ENCODE measurements at regions not wholly inside any gene's neighbourhood (a gene's known extent, or its start where the extent isn't known, plus 50 kb on each side); places are given as distances from the start of the nearest gene placed in this dataset.
"Not testable (repeated sequence)": the region's sequence is repeated elsewhere in the genome, so short reads cannot be mapped to it uniquely, and the experiment has no call there.

DNA sequence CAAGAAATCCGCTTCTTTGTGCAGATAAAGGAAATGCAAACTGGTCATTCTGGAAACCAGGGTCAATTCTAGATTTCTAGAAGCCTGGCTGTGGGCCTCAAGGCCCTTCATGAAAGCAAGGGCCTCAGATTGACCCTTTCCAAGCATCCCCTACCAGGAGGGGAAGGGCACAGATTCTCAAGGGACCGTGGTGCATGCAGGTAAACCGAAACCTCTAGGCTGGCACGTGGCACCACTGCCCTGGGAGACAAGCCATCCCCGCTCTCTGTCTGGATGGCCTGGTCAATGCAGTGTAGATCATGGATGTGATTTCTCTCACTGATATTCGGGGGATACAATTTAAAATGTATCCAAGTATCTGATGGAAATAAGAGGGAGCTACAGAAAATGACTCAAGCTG is 69.4 kb downstream of the TOMM20 start:
- intact Hi-C loops (cut with micrococcal nuclease): no loop called here
- peaks cover 4% of the 10 kb centered on the region for H3K9me3 Mint-ChIP-seq
- no peak overlapping the region for H3K4me3 Mint-ChIP-seq
- H3K36me3 Mint-ChIP-seq (ENCODE audit: low read depth): no peaks in the 10 kb centered on the region
- peaks cover 41% of the 10 kb centered on the region for H3K4me1 Mint-ChIP-seq (ENCODE audit: low read depth)
- no peak for DNase-seq (ENCODE audit: low spot score)
- H3K27me3 Mint-ChIP-seq (ENCODE audit: insufficient read depth): no peaks in the 10 kb centered on the region
- H3K27ac Mint-ChIP-seq: no peak overlapping the region

GRCh38 chr1:235058695-235059094 is 69.9 kb downstream of the TOMM20 start:
- H3K4me1 Mint-ChIP-seq (ENCODE audit: low read depth): peaks cover 36% of the 10 kb centered on the region
- intact Hi-C loops (cut with micrococcal nuclease): no loop called here
- peaks cover 5% of the 10 kb centered on the region for H3K9me3 Mint-ChIP-seq
- no peaks in the 10 kb centered on the region for H3K27me3 Mint-ChIP-seq (ENCODE audit: insufficient read depth)
- H3K27ac Mint-ChIP-seq: no peak overlapping the region
- no peaks in the 10 kb centered on the region for H3K36me3 Mint-ChIP-seq (ENCODE audit: low read depth)
- H3K4me3 Mint-ChIP-seq: no peak overlapping the region
- no peak for DNase-seq (ENCODE audit: low spot score)

DNA sequence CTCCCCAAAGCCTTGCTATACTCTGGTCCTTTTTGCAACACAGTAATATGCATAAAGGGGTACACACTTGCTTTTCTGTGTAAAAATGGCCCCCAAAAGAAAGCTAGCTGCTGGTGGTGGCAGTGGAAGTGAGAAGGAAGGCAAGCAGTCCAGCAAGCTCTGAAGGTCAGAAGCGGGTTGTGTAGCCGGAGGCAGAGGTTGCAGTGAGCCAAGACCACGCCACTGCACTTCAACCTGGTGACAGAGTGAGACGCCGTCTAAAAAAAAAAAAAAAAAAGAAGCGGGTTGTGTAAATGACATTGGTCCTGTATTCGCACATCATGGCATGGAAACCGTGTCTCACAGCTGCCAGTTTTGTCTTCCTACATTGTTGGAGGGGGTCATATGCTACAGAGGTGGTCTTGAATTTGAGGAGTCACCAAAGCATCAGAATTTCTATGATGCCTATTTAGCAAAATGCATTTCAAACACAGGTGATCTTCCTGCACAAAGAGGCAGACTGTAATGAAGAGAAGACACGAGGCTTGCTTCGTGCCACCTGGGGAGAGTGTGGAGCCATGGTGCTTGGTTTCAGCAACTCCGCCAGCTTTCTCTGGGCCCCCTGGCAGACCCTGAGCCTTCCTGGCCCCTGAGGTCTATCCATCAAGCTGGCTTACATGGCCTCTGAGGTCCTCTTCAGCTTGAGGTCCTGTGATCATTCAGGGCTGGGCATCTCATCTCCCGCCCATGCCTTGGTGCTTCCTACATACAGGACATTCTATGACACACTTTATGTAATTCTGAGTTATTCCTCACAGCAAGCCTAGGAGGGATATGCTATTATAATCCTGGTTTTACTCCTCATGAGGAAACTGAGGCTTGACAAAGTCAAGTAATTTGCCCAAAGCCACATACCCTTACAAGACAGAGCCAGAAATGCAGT is 71.0 kb downstream of the TOMM20 start:
- intact Hi-C loops (cut with micrococcal nuclease): no loop called here
- peaks cover 5% of the 10 kb centered on the region for H3K9me3 Mint-ChIP-seq
- no peaks in the 10 kb centered on the region for H3K27me3 Mint-ChIP-seq (ENCODE audit: insufficient read depth)
- peaks cover 31% of the 10 kb centered on the region for H3K4me1 Mint-ChIP-seq (ENCODE audit: low read depth)
- DNase-seq (ENCODE audit: low spot score): no peak
- no peak overlapping the region for H3K27ac Mint-ChIP-seq
- H3K36me3 Mint-ChIP-seq (ENCODE audit: low read depth): no peaks in the 10 kb centered on the region
- H3K4me3 Mint-ChIP-seq: no peak overlapping the region

DNA sequence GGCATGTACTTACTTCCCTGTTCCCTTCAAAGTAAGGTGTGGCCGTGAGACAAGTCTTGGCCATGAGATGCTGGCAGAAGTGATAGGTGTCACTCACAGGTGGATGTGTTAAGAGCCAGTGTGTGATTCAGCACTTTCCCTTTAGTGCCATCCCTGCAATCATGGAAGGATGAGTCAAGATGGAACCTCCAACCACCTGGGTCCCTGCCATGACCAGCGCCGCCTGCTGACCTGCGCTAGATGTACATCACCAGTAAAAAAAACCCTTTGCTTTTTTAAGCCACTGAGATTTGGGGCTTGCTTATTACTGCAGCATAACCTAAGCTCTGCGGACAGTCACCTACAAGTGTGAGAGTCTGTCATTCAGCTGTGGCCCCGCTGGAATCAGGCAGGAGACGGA is 71.7 kb downstream of the TOMM20 start:
- Mint-ChIP-seq H3K27me3 (ENCODE audit: insufficient read depth) (no peaks in the 10 kb centered on the region), H3K36me3 (ENCODE audit: low read depth) (no peaks in the 10 kb centered on the region), H3K4me1 (ENCODE audit: low read depth) (peaks cover 35% of the 10 kb centered on the region), H3K4me3 (no peak overlapping the region), H3K27ac (no peak overlapping the region), H3K9me3 (peaks cover 5% of the 10 kb centered on the region)
- no peak for DNase-seq (ENCODE audit: low spot score)
- intact Hi-C loops (cut with micrococcal nuclease): no loop called here

DNA sequence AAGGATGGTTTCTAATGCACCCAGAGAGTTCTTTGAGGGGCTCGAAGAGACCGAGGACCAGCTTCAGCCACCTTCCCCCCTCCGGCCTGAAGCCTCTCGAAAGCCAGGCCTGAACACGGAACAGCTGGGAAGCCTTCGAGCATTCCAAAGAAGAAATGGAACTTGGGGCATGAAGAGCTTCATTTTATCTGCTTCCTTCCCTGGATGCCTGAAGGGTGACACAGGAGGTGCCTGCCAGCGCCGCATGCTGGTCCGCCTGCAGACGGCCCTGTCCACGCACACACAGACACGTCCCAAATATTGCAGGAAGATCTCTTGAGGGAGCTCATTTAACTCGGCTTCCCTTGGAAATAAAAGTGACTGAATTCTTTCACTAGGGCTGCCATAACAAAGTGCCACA is 73.7 kb downstream of the TOMM20 start:
- H3K4me3 Mint-ChIP-seq: no peak overlapping the region
- peaks cover 5% of the 10 kb centered on the region for H3K9me3 Mint-ChIP-seq
- DNase-seq (ENCODE audit: low spot score): no peak
- no peaks in the 10 kb centered on the region for H3K27me3 Mint-ChIP-seq (ENCODE audit: insufficient read depth)
- no peaks in the 10 kb centered on the region for H3K36me3 Mint-ChIP-seq (ENCODE audit: low read depth)
- intact Hi-C loops (cut with micrococcal nuclease): no loop called here
- no peak overlapping the region for H3K27ac Mint-ChIP-seq
- H3K4me1 Mint-ChIP-seq (ENCODE audit: low read depth): peaks cover 32% of the 10 kb centered on the region

DNA sequence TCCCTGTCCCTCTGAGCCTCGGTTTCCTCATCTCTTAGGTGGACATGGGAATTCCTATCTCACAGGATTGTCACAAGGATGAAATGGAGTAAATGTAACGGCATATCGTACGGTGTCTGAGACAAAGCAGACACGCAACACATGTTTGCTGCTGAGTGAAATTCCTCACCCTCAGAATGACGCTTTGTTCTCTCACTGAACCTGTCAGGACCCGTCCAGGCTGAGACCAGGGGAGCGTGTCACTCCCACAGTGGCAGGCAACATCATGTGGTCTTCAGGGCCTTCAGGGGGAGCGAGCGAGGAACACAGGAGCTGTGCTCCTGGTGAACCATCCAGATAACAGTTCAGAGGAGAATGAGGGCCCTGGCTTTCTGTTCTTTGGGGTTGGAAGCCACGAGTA is 74.2 kb downstream of the TOMM20 start:
- intact Hi-C loops (cut with micrococcal nuclease): no loop called here

GRCh38 chr1:235052067-235053008 is 76.3 kb downstream of the TOMM20 start:
- intact Hi-C loops (cut with micrococcal nuclease): no loop called here

More for the DNA sequence above, 74.2 kb downstream of the TOMM20 start:
- Mint-ChIP-seq H3K27me3 (ENCODE audit: insufficient read depth) (no peaks in the 10 kb centered on the region), H3K36me3 (ENCODE audit: low read depth) (no peaks in the 10 kb centered on the region), H3K9me3 (peaks cover 5% of the 10 kb centered on the region), H3K4me3 (no peak overlapping the region), H3K4me1 (ENCODE audit: low read depth) (peaks cover 36% of the 10 kb centered on the region), H3K27ac (peak overlapping the region; percentile 24)
- DNase-seq (ENCODE audit: low spot score): no peak

GRCh38 chr1:235051521-235051920 is 77.1 kb downstream of the TOMM20 start:
- H3K4me3 Mint-ChIP-seq: no peak overlapping the region
- H3K4me1 Mint-ChIP-seq (ENCODE audit: low read depth): peaks cover 45% of the 10 kb centered on the region
- H3K9me3 Mint-ChIP-seq: peaks cover 5% of the 10 kb centered on the region
- peaks cover 4% of the 10 kb centered on the region for H3K36me3 Mint-ChIP-seq (ENCODE audit: low read depth)
- no peak for DNase-seq (ENCODE audit: low spot score)
- H3K27me3 Mint-ChIP-seq (ENCODE audit: insufficient read depth): no peaks in the 10 kb centered on the region
- intact Hi-C loops (cut with micrococcal nuclease): no loop called here
- peak overlapping the region; percentile 78 for H3K27ac Mint-ChIP-seq

More at GRCh38 chr1:235052067-235053008, 76.3 kb downstream of the TOMM20 start:
- peaks cover 4% of the 10 kb centered on the region for H3K36me3 Mint-ChIP-seq (ENCODE audit: low read depth)
- H3K4me1 Mint-ChIP-seq (ENCODE audit: low read depth): peaks cover 49% of the 10 kb centered on the region
- no peaks in the 10 kb centered on the region for H3K27me3 Mint-ChIP-seq (ENCODE audit: insufficient read depth)
- no peak for DNase-seq (ENCODE audit: low spot score)
- H3K27ac Mint-ChIP-seq: peak overlapping the region; percentile 70
- H3K4me3 Mint-ChIP-seq: no peak overlapping the region
- peaks cover 5% of the 10 kb centered on the region for H3K9me3 Mint-ChIP-seq

DNA sequence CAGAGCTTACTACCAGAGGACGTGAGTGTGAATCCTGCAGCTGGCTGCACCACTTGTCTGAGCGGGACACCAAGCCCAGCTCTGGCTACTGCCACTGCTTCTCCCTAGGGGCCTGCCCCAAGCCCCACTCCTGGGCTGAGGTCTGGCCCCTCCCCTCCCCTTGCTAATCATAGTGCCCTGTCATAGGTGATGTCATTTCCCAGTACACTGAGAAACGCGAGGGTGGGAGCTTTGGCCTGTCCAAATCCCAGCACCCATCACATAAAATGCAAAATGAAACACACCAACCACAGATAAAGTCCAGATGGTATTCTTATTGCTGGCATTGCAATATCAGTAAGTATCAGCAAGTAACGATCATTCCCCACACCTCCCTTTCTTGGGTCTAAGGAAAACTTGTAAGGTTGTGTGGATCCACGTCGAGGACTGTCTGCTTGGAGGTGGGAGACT is 77.7 kb downstream of the TOMM20 start:
- peaks cover 49% of the 10 kb centered on the region for H3K4me1 Mint-ChIP-seq (ENCODE audit: low read depth)
- DNase-seq (ENCODE audit: low spot score): no peak

DNA sequence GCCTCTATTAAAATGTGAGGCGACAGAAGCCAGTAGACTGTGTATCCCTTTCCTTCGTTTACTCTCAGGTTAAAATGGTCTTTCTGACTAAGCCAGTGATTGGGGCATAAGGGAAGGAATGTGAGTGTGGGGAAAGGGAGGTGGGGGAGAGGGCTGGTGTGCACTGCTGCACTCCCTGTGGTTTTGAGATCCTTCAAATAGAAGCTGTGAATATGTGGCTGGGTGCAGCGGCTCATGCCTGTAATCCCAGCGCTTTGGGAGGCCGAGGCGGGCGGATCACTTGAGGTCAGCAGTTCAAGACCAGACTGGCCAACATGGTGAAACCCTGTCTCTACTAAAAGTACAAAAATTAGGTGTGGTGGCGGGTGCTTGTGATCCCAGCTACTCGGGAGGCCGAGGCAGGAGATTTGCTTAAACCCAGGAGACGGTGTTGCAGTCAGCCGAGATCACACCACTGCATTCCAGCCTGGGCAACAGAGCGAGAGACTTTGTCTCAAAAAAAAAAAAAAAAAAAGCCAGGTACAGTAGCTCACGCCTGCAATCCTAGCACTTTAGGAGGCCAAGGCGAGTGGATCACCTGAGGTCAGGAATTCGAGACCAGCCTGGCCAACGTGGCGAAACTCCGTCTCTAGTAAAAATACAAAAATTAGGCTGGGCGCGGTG is 78.8 kb downstream of the TOMM20 start:
- not testable (repeated sequence) for DNase-seq (ENCODE audit: low spot score); H3K9me3 Mint-ChIP-seq; H3K27me3 Mint-ChIP-seq (ENCODE audit: insufficient read depth); H3K36me3 Mint-ChIP-seq (ENCODE audit: low read depth); H3K4me3 Mint-ChIP-seq
- peak overlapping the region; percentile 97 for H3K27ac Mint-ChIP-seq
- H3K4me1 Mint-ChIP-seq (ENCODE audit: low read depth): peaks cover 60% of the 10 kb centered on the region
- intact Hi-C loops (cut with micrococcal nuclease): loop anchor here (2.0 kb wide), 3 partner anchors 13 to 79 kb away; no protein-coding TSS in a partner anchor

More for the DNA sequence above, 77.7 kb downstream of the TOMM20 start:
- intact Hi-C loops (cut with micrococcal nuclease): no loop called here
- H3K36me3 Mint-ChIP-seq (ENCODE audit: low read depth): peaks cover 4% of the 10 kb centered on the region
- peak overlapping the region; percentile 78 for H3K27ac Mint-ChIP-seq
- H3K27me3 Mint-ChIP-seq (ENCODE audit: insufficient read depth): no peaks in the 10 kb centered on the region
- H3K4me3 Mint-ChIP-seq: no peak overlapping the region
- peaks cover 5% of the 10 kb centered on the region for H3K9me3 Mint-ChIP-seq

GRCh38 chr1:235049217-235049616 is 79.4 kb downstream of the TOMM20 start:
- Mint-ChIP-seq H3K4me1 (ENCODE audit: low read depth) (peaks cover 65% of the 10 kb centered on the region), H3K27me3 (ENCODE audit: insufficient read depth) (no peaks in the 10 kb centered on the region), H3K4me3 (no peak overlapping the region), H3K36me3 (ENCODE audit: low read depth) (peaks cover 4% of the 10 kb centered on the region), H3K9me3 (peaks cover 1% of the 10 kb centered on the region), H3K27ac (peak overlapping the region; percentile 97)
- intact Hi-C loops (cut with micrococcal nuclease): loop anchor here (2.0 kb wide), 3 partner anchors 14 to 78 kb away; no protein-coding TSS in a partner anchor
- DNase-seq (ENCODE audit: low spot score): no peak

- DNase-seq (ENCODE audit: low spot score): no peak
- no peaks in the 10 kb centered on the region for H3K9me3 Mint-ChIP-seq
- H3K4me1 Mint-ChIP-seq (ENCODE audit: low read depth): peaks cover 66% of the 10 kb centered on the region
- peak overlapping the region; percentile 68 for H3K4me3 Mint-ChIP-seq
- H3K27me3 Mint-ChIP-seq (ENCODE audit: insufficient read depth): no peaks in the 10 kb centered on the region
- peaks cover 4% of the 10 kb centered on the region for H3K36me3 Mint-ChIP-seq (ENCODE audit: low read depth)
- H3K27ac Mint-ChIP-seq: peak overlapping the region; percentile 97
- intact Hi-C loops (cut with micrococcal nuclease): no loop called here
Observed at GRCh38 chr1:235047331-235047871, 81.2 kb downstream of the TOMM20 start.
